Astrocyte (in vitro differentiated cells and primary cell): ENCODE measurements at regions not wholly inside any gene's neighbourhood (a gene's known extent, or its start where the extent isn't known, plus 50 kb on each side); places are given as distances from the start of the nearest gene placed in this dataset.

Experiments used
- DNase-seq: peaks from one replicate; pipeline ENCODE4 v3.0.0-alpha.2; 2010; ENCODE audit warnings: low read depth
- FAIRE-seq: peaks from 2 replicates; lab custom pipeline; 2011; peaks lifted over from hg19 to GRCh38; lab: Jason Lieb, UNC
- H2AFZ ChIP-seq: 2 replicates; pipeline ENCODE4 v1.6.0; 2012; ENCODE audit warnings: low read depth, low read length, inconsistent platforms
- H3K27ac ChIP-seq: 2 replicates; pipeline ENCODE4 v1.5.1; 2011; ENCODE audit warnings: low read depth, low read length, inconsistent platforms
- H3K27me3 ChIP-seq: 2 replicates; pipeline ENCODE4 v1.6.0; 2011; ENCODE audit warnings: low read length, inconsistent platforms; ENCODE audit not compliant: insufficient read depth
- H3K36me3 ChIP-seq: 2 replicates; pipeline ENCODE4 v1.5.1; 2011; ENCODE audit warnings: low read length, inconsistent platforms; ENCODE audit not compliant: insufficient read depth
- H3K4me1 ChIP-seq: 2 replicates; pipeline ENCODE4 v1.5.1; 2011; ENCODE audit warnings: low read length, inconsistent platforms; ENCODE audit not compliant: insufficient read depth
- H3K4me2 ChIP-seq: 2 replicates; pipeline ENCODE4 v1.6.0; 2012; ENCODE audit warnings: low read length, inconsistent platforms
- H3K4me3 ChIP-seq: 2 replicates; pipeline ENCODE4 v1.5.1; 2011; ENCODE audit warnings: low read depth, mild to moderate bottlenecking, low read length, inconsistent platforms; ENCODE audit not compliant: insufficient read depth
- H3K79me2 ChIP-seq: 2 replicates; pipeline ENCODE4 v1.6.0; 2012; ENCODE audit warnings: mild to moderate bottlenecking, low read length, inconsistent platforms; ENCODE audit not compliant: insufficient read depth
- H3K9ac ChIP-seq: 2 replicates; pipeline ENCODE4 v1.6.0; 2012; ENCODE audit warnings: mild to moderate bottlenecking, low read length, inconsistent platforms
- H3K9me3 ChIP-seq: 2 replicates; pipeline ENCODE4 v1.5.1; 2012; ENCODE audit warnings: low read depth, mild to moderate bottlenecking, low read length, inconsistent platforms; ENCODE audit not compliant: insufficient read depth
- H4K20me1 ChIP-seq: 2 replicates; pipeline ENCODE4 v1.6.0; 2012; ENCODE audit warnings: low read length, inconsistent platforms; ENCODE audit not compliant: insufficient read depth
- H3K27ac Mint-ChIP-seq: one replicate; pipeline ENCODE4 v1.8.0; 2021; ENCODE audit warnings: mild to moderate bottlenecking, mixed read lengths; ENCODE audit not compliant: unreplicated experiment
- H3K27me3 Mint-ChIP-seq: one replicate; pipeline ENCODE4 v1.8.0; 2021; ENCODE audit warnings: low read depth, mixed read lengths; ENCODE audit not compliant: unreplicated experiment
- H3K36me3 Mint-ChIP-seq: one replicate; pipeline ENCODE4 v1.8.0; 2021; ENCODE audit warnings: low read depth, mixed read lengths; ENCODE audit not compliant: unreplicated experiment
- H3K4me1 Mint-ChIP-seq: one replicate; pipeline ENCODE4 v1.8.0; 2021; ENCODE audit warnings: low read depth, mixed read lengths; ENCODE audit not compliant: unreplicated experiment
- H3K4me3 Mint-ChIP-seq: one replicate; pipeline ENCODE4 v1.8.0; 2021; ENCODE audit warnings: mild to moderate bottlenecking, moderate library complexity, mixed read lengths; ENCODE audit not compliant: unreplicated experiment
- H3K9me3 Mint-ChIP-seq: one replicate; pipeline ENCODE4 v1.8.0; 2021; ENCODE audit warnings: mild to moderate bottlenecking, mixed read lengths; ENCODE audit not compliant: unreplicated experiment
- CTCF ChIP-seq: IDR thresholded peaks from 2 replicates; pipeline ENCODE4 v1.5.1; 2011; ENCODE audit warnings: low read depth, mild to moderate bottlenecking, inconsistent platforms, low read length, moderate library complexity; ENCODE audit not compliant: insufficient read depth
- EZH2 ChIP-seq: IDR thresholded peaks from 2 replicates; pipeline ENCODE4 v1.6.1; 2012; ENCODE audit warnings: mild to moderate bottlenecking, low read length, inconsistent platforms; ENCODE audit not compliant: insufficient read depth

GRCh38 chr4:164081801-164082200 is 587.3 kb downstream of the TMA16 start:
- H3K4me1 Mint-ChIP-seq, result no peaks in the 10 kb centered on the region
- no peak overlapping the region for H3K9ac ChIP-seq
- FAIRE-seq, result no peak
- H3K27me3 ChIP-seq, result no peaks in the 10 kb centered on the region
- no peak for DNase-seq
- H3K79me2 ChIP-seq, result no peaks in the 10 kb centered on the region
- H3K27ac ChIP-seq, result no peak overlapping the region
- TF ChIP-seq CTCF (no peak), EZH2 (no peak)
- H3K4me3 ChIP-seq, result no peak overlapping the region
- no peaks in the 10 kb centered on the region for H4K20me1 ChIP-seq
- H3K4me2 ChIP-seq, result no peak overlapping the region
- no peaks in the 10 kb centered on the region for H3K4me1 ChIP-seq
- no peaks in the 10 kb centered on the region for H3K9me3 Mint-ChIP-seq
- H2AFZ ChIP-seq, result no peak overlapping the region
- no peak overlapping the region for H3K27ac Mint-ChIP-seq
- H3K27me3 Mint-ChIP-seq, result no peaks in the 10 kb centered on the region
- no peaks in the 10 kb centered on the region for H3K9me3 ChIP-seq
- no peaks in the 10 kb centered on the region for H3K36me3 ChIP-seq
- H3K36me3 Mint-ChIP-seq, result no peaks in the 10 kb centered on the region
- no peak overlapping the region for H3K4me3 Mint-ChIP-seq

- Mint-ChIP-seq H3K27me3 (no peaks in the 10 kb centered on the region), H3K4me3 (no peak overlapping the region), H3K27ac (no peak overlapping the region), H3K4me1 (no peaks in the 10 kb centered on the region), H3K36me3 (no peaks in the 10 kb centered on the region), H3K9me3 (no peaks in the 10 kb centered on the region)
- no peak for FAIRE-seq
- Histone ChIP-seq H3K79me2 (no peaks in the 10 kb centered on the region), H3K27me3 (no peaks in the 10 kb centered on the region), H3K27ac (no peak overlapping the region), H3K4me2 (no peak overlapping the region), H2AFZ (no peak overlapping the region), H4K20me1 (no peaks in the 10 kb centered on the region), H3K36me3 (no peaks in the 10 kb centered on the region), H3K9me3 (no peaks in the 10 kb centered on the region), H3K4me1 (no peaks in the 10 kb centered on the region), H3K4me3 (no peak overlapping the region), H3K9ac (no peak overlapping the region)
- DNase-seq, result no peak
- TF ChIP-seq CTCF (no peak), EZH2 (no peak)
Measured at GRCh38 chr4:164087733-164088132, 593.2 kb downstream of the TMA16 start.

- peak; percentile 76 for DNase-seq
- Mint-ChIP-seq H3K4me1 (no peaks in the 10 kb centered on the region), H3K4me3 (no peak overlapping the region), H3K36me3 (no peaks in the 10 kb centered on the region), H3K27ac (no peak overlapping the region), H3K27me3 (no peaks in the 10 kb centered on the region), H3K9me3 (peaks cover 1% of the 10 kb centered on the region)
- H4K20me1 ChIP-seq, result no peaks in the 10 kb centered on the region
- no peaks in the 10 kb centered on the region for H3K4me1 ChIP-seq
- no peak overlapping the region for H3K27ac ChIP-seq
- FAIRE-seq, result no peak
- no peak overlapping the region for H3K4me2 ChIP-seq
- no peak for TF ChIP-seq EZH2
- TF ChIP-seq CTCF, result no peak
- no peaks in the 10 kb centered on the region for H3K9me3 ChIP-seq
- H3K27me3 ChIP-seq, result no peaks in the 10 kb centered on the region
- H2AFZ ChIP-seq, result no peak overlapping the region
- H3K4me3 ChIP-seq, result no peak overlapping the region
- H3K79me2 ChIP-seq, result no peaks in the 10 kb centered on the region
- H3K36me3 ChIP-seq, result no peaks in the 10 kb centered on the region
- no peak overlapping the region for H3K9ac ChIP-seq
Measured at GRCh38 chr4:164095313-164096110, 601.0 kb downstream of the TMA16 start.
